ENCODE measurements at regions not wholly inside any gene's neighbourhood (a gene's known extent, or its start where the extent isn't known, plus 50 kb on each side); places are given as distances from the start of the nearest gene placed in this dataset.

- no peak for TF ChIP-seq POLR2A (IDR thresholded peaks at IDR 0.05; ENCODE audit: low read depth)
- TF ChIP-seq CTCF (IDR thresholded peaks at IDR 0.05), result no peak
- TF ChIP-seq POLR2AphosphoS5 (IDR thresholded peaks at IDR 0.05), result no peak
Observed at GRCh38 chr16:51884773-51885172, 662.2 kb downstream of the TOX3 start.
